ENCODE measurements at regions not wholly inside any gene's neighbourhood (a gene's known extent, or its start where the extent isn't known, plus 50 kb on each side); places are given as distances from the start of the nearest gene placed in this dataset.

DNA sequence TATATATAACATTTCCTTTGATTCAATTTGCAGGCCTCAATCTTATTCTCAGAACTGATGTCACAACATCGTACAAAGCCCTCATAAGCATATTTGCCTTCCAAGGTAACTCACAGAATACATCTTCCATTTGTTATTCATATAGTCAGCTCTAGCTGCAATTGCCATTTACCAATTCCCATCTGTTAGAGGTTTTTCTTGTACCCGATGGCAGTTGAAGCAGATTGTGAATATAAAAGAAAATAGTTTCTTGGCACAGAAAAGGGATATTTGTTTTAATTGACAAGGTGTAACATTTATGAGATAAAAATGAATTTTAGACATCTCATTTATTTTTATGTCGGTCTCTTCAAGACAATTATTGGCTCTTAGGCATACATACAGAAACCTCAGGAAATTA lies 311.3 kb downstream of the TRIML1 start:
- TF ChIP-seq, protein P1, sequence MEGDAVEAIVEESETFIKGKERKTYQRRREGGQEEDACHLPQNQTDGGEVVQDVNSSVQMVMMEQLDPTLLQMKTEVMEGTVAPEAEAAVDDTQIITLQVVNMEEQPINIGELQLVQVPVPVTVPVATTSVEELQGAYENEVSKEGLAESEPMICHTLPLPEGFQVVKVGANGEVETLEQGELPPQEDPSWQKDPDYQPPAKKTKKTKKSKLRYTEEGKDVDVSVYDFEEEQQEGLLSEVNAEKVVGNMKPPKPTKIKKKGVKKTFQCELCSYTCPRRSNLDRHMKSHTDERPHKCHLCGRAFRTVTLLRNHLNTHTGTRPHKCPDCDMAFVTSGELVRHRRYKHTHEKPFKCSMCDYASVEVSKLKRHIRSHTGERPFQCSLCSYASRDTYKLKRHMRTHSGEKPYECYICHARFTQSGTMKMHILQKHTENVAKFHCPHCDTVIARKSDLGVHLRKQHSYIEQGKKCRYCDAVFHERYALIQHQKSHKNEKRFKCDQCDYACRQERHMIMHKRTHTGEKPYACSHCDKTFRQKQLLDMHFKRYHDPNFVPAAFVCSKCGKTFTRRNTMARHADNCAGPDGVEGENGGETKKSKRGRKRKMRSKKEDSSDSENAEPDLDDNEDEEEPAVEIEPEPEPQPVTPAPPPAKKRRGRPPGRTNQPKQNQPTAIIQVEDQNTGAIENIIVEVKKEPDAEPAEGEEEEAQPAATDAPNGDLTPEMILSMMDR (IDR thresholded peaks at IDR 0.05; ENCODE audit: low read length) = no peak
- TF ChIP-seq EZH2 (optimal IDR thresholded peaks at IDR 0.05; ENCODE audit: low read depth, low read length) = no peak
